ENCODE measurements at regions not wholly inside any gene's neighbourhood (a gene's known extent, or its start where the extent isn't known, plus 50 kb on each side); places are given as distances from the start of the nearest gene placed in this dataset.

GRCh38 chr5:68007451-68007850 lies 208.1 kb upstream of the PIK3R1 start:
- no peak overlapping the region for H4K8ac ChIP-seq (replicated peaks; ENCODE audit: insufficient read length, low read depth, low read length)
- H3K79me2 ChIP-seq (ENCODE audit: insufficient read depth, low read length): no peaks in the 10 kb centered on the region
- DNase-seq: no peak
- H2BK15ac ChIP-seq (ENCODE audit: low read depth, low read length): no peak overlapping the region
- no peak overlapping the region for H3K4me2 ChIP-seq (ENCODE audit: insufficient read depth, insufficient read length, low read length)
- Mint-ChIP-seq H3K9me3 (peaks cover 0 to 9% of the 10 kb centered on the region in 2 experiments; a peak in 4 of 5 replicates), H3K4me3 (no peak overlapping the region), H3K36me3 (ENCODE audit: insufficient read depth in 1 of 3, low read depth in 3 of 3) (peaks cover 0 to 2% (median 0%) of the 10 kb centered on the region in 3 experiments; a peak in 1 of 7 replicates), H3K4me1 (no peaks in the 10 kb centered on the region), H3K27ac (no peak overlapping the region), H3K27me3 (ENCODE audit: low read depth) (no peaks in the 10 kb centered on the region)
- H3K4me1 ChIP-seq (ENCODE audit: insufficient read depth, low read length): no peaks in the 10 kb centered on the region
- H2AK5ac ChIP-seq (ENCODE audit: insufficient read length, low read length): no peak overlapping the region
- H3K79me1 ChIP-seq (ENCODE audit: insufficient read depth, low read depth, low read length, poor library complexity, severe bottlenecking): no peaks in the 10 kb centered on the region
- H2BK12ac ChIP-seq (ENCODE audit: insufficient read length, low read depth, low read length): no peak overlapping the region
- H2BK5ac ChIP-seq (ENCODE audit: insufficient read length, low read length): no peak overlapping the region
- H3K9ac ChIP-seq (ENCODE audit: extremely low read depth, insufficient read length, low read length): no peak overlapping the region
- H4K20me1 ChIP-seq (ENCODE audit: control insufficient read depth, insufficient read depth, insufficient read length): no peaks in the 10 kb centered on the region
- TF ChIP-seq CTCF (conservative IDR thresholded peaks at IDR 0.05): no peak
- no peak overlapping the region for H3K14ac ChIP-seq (ENCODE audit: insufficient read depth, low read length)
- no peak overlapping the region for H2BK120ac ChIP-seq (ENCODE audit: low read depth, low read length, poor library complexity, severe bottlenecking)
- H3K56ac ChIP-seq (ENCODE audit: insufficient read length, low read depth, low read length): no peak overlapping the region
- no peak overlapping the region for H3K4ac ChIP-seq (ENCODE audit: low read depth, low read length)
- no peak overlapping the region for H4K91ac ChIP-seq (ENCODE audit: insufficient read length, low read depth, low read length)
- no peak overlapping the region for H3K23ac ChIP-seq (ENCODE audit: insufficient read length, low read depth, low read length)
- no CpG with 5 or more reads among the region's 3 CpGs for WGBS (ENCODE audit: extremely low coverage, insufficient read length, low lambda C conversion rate)
- H3K18ac ChIP-seq (ENCODE audit: insufficient read length, low read depth, low read length): no peak overlapping the region
- no peak overlapping the region for H3K27ac ChIP-seq (ENCODE audit: insufficient read length, low read depth, low read length)
- no peaks in the 10 kb centered on the region for H3K9me3 ChIP-seq (ENCODE audit: control insufficient read depth, low read depth, low read length)
- H2BK20ac ChIP-seq (ENCODE audit: low read depth, low read length, poor library complexity, severe bottlenecking): no peak overlapping the region
- H2AFZ ChIP-seq (ENCODE audit: low read length): no peak overlapping the region
- H4K5ac ChIP-seq (ENCODE audit: insufficient read length, low read depth, low read length): no peak overlapping the region
- no peak overlapping the region for H3T11ph ChIP-seq (ENCODE audit: low read length)
- no peaks in the 10 kb centered on the region for H3K27me3 ChIP-seq (ENCODE audit: insufficient read depth, low read length)
- H3K23me2 ChIP-seq (ENCODE audit: insufficient read length, low read depth, low read length, poor library complexity, severe bottlenecking): no peaks in the 10 kb centered on the region
